GM12875 (cell line): ENCODE measurements at regions not wholly inside any gene's neighbourhood (a gene's known extent, or its start where the extent isn't known, plus 50 kb on each side); places are given as distances from the start of the nearest gene placed in this dataset.

ENCODE experiments used
- H3K4me3 ChIP-seq: one replicate; pipeline ENCODE4 v1.5.1; 2011; ENCODE audit warnings: low read depth, low read length, control low read depth
- CTCF ChIP-seq: IDR thresholded peaks from 2 replicates; pipeline ENCODE4 v1.5.1; 2011; ENCODE audit warnings: low read depth, mild to moderate bottlenecking, control low read depth, inconsistent platforms, low read length, moderate library complexity, borderline replicate concordance; ENCODE audit not compliant: insufficient read depth

GRCh38 chr11:37050311-37050710, 452.3 kb upstream of the RAG2 start:
- no peak overlapping the region for H3K4me3 ChIP-seq
- TF ChIP-seq CTCF: no peak

- no peak overlapping the region for H3K4me3 ChIP-seq
- no peak for TF ChIP-seq CTCF
Measured at GRCh38 chr11:37040921-37041320, 442.9 kb upstream of the RAG2 start.

GRCh38 chr11:37038911-37039310, 440.9 kb upstream of the RAG2 start:
- TF ChIP-seq CTCF: no peak
- no peak overlapping the region for H3K4me3 ChIP-seq

- no peak for TF ChIP-seq CTCF
- H3K4me3 ChIP-seq: no peak overlapping the region
Measured at GRCh38 chr11:37026741-37027140, 428.7 kb upstream of the RAG2 start.

GRCh38 chr11:37026326-37026725, 428.3 kb upstream of the RAG2 start:
- H3K4me3 ChIP-seq: no peak overlapping the region
- no peak for TF ChIP-seq CTCF

- no peak for TF ChIP-seq CTCF
- H3K4me3 ChIP-seq: no peak overlapping the region
Measured at GRCh38 chr11:37006563-37006962, 408.5 kb upstream of the RAG2 start.

GRCh38 chr11:37002831-37003230, 404.8 kb upstream of the RAG2 start:
- TF ChIP-seq CTCF: no peak
- H3K4me3 ChIP-seq: no peak overlapping the region
